K562 (cell line): ENCODE measurements at regions not wholly inside any gene's neighbourhood (a gene's known extent, or its start where the extent isn't known, plus 50 kb on each side); places are given as distances from the start of the nearest gene placed in this dataset.

Experiments used
- ATAC-seq: fragments of 200-7000 bp; cut with Tn5 transposase; 3 replicates; pipeline ENCODE4 v1.9.1; 2020; ENCODE audit warnings: moderate library complexity
- BruUV-seq: library from RNA; stranded (reverse); fragments of 400-500 nt; replicated peaks from 2 replicates; lab custom pipeline; 2021; lab: Mats Ljungman, UMichigan
- CTCF ChIA-PET: fragments of 300-600 bp; formaldehyde crosslinking; extraction: SDS; loops from one replicate; lab custom pipeline; 2021; ENCODE audit warnings: low intra/inter-chr PET ratio; lab: Yijun Ruan, JAX
- POLR2A ChIA-PET: fragments of 300-600, 350-650 bp; sonication (Branson Sonifier 250); formaldehyde crosslinking; extraction: SDS; loops from one replicate; lab custom pipeline; 2021; ENCODE audit warnings: antibody characterized with exemption, inconsistent platforms; lab: Yijun Ruan, JAX
- DNase-seq, 4 experiments: peaks; one replicate each; pipeline versions ENCODE4 v3.0.0 to v3.0.0-alpha.2; 2011 to 2018; ENCODE audit warnings: low spot score in 3 of 4, mixed read lengths in 3 of 4; ENCODE audit errors: extremely low read depth in 1 of 4
- FAIRE-seq: peaks from 2 replicates; lab custom pipeline; 2011; peaks lifted over from hg19 to GRCh38; lab: Jason Lieb, UNC
- H2AFZ ChIP-seq: 2 replicates; pipeline ENCODE4 v1.6.0; 2011; ENCODE audit warnings: low read depth, low read length, control low read depth, inconsistent platforms
- H3K27ac ChIP-seq: fragments of 200-600 bp; 3 replicates; pipeline ENCODE4 v1.8.0; 2011; ENCODE audit warnings: low read depth, mild to moderate bottlenecking, control low read depth, inconsistent platforms, low read length, moderate library complexity, mixed read lengths; ENCODE audit errors: extremely low read depth
- H3K27me3 ChIP-seq, 2 experiments: fragments of 300-600 bp in 1 of 2; 2 replicates in 1 of 2; 3 replicates in 1 of 2; pipeline versions ENCODE4 v1.6.0 to v1.8.0; 2011; ENCODE audit warnings: inconsistent platforms in 2 of 2, low read length in 2 of 2, mild to moderate bottlenecking in 1 of 2, mixed read lengths in 1 of 2, moderate library complexity in 1 of 2; ENCODE audit not compliant: control insufficient read depth in 2 of 2, insufficient read depth in 2 of 2
- H3K36me3 ChIP-seq: fragments of 300-600 bp; 3 replicates; pipeline ENCODE4 v1.8.0; 2011; ENCODE audit warnings: mild to moderate bottlenecking, low read length, inconsistent platforms; ENCODE audit not compliant: control insufficient read depth, insufficient read depth
- H3K4me1 ChIP-seq, 2 experiments: fragments of 200-600 bp in 1 of 2; replicated peaks in 1 of 2; 2 replicates in 1 of 2; 3 replicates in 1 of 2; pipeline versions ENCODE4 v1.5.1 to v1.8.0; 2011; ENCODE audit warnings: inconsistent platforms in 2 of 2, low read length in 2 of 2, mild to moderate bottlenecking in 1 of 2, mixed read lengths in 1 of 2, moderate library complexity in 1 of 2; ENCODE audit not compliant: control insufficient read depth in 2 of 2, insufficient read depth in 2 of 2
- H3K4me2 ChIP-seq: 2 replicates; pipeline ENCODE4 v1.6.1; 2011; ENCODE audit warnings: low read length, control low read depth, inconsistent platforms, mixed read lengths; ENCODE audit not compliant: insufficient read depth
- H3K4me3 ChIP-seq: fragments of 200-600 bp; sonication (generic), shearing (Covaris generic); 2 replicates; pipeline ENCODE4 v1.5.1; 2016; ENCODE audit warnings: control low read depth, inconsistent platforms
- H3K79me2 ChIP-seq: fragments of 200-600 bp; 3 replicates; pipeline ENCODE4 v1.8.0; 2011; ENCODE audit warnings: low read length, inconsistent platforms; ENCODE audit not compliant: control insufficient read depth, insufficient read depth
- H3K9ac ChIP-seq, 2 experiments: 2 replicates each; pipeline versions ENCODE4 v1.6.0 to v1.6.1; 2011; ENCODE audit warnings: low read depth in 2 of 2, low read length in 2 of 2, control low read depth in 1 of 2, inconsistent platforms in 1 of 2, mild to moderate bottlenecking in 1 of 2, mixed read lengths in 1 of 2; ENCODE audit not compliant: insufficient read depth in 1 of 2
- H3K9me1 ChIP-seq: one replicate; pipeline ENCODE4 v1.6.0; 2011; ENCODE audit warnings: inconsistent platforms, mild to moderate bottlenecking, low read length, moderate library complexity; ENCODE audit not compliant: control insufficient read depth, insufficient read depth
- H3K9me3 ChIP-seq: replicated peaks from 2 replicates; pipeline ENCODE4 v1.5.1; 2011; ENCODE audit warnings: low read depth, low read length, inconsistent platforms; ENCODE audit not compliant: control insufficient read depth, insufficient read depth
- H4K20me1 ChIP-seq: replicated peaks from 2 replicates; pipeline ENCODE4 v1.6.1; 2011; ENCODE audit warnings: low read length, inconsistent platforms, mixed read lengths; ENCODE audit not compliant: control insufficient read depth, insufficient read depth
- CBX3 ChIP-seq, 2 experiments: IDR thresholded peaks; 1 replicate in 1 of 2; 2 replicates in 1 of 2; pipeline ENCODE4 v1.6.1; 2012; ENCODE audit warnings: inconsistent platforms in 2 of 2, low read length in 2 of 2, borderline replicate concordance in 1 of 2, control low read depth in 1 of 2
- CBX5 ChIP-seq: IDR thresholded peaks from 2 replicates; pipeline ENCODE4 v1.6.1; 2014; ENCODE audit warnings: low read depth, borderline replicate concordance
- ESRRB ChIP-seq: fragments of 250-450 bp; sonication (Bioruptor Pico); IDR thresholded peaks from 2 replicates; pipeline ENCODE4 v1.5.0; 2020; ENCODE audit warnings: mild to moderate bottlenecking, moderate library complexity, borderline replicate concordance
- FOXA3 ChIP-seq, 2 experiments: fragments of 450-650 bp in 1 of 2; sonication (generic) in 1 of 2; formaldehyde crosslinking; IDR thresholded peaks in 1 of 2; conservative IDR thresholded peaks in 1 of 2; 2 replicates each; pipeline versions ENCODE4 v1.4.0 to v1.8.0; 2020 to 2022; ENCODE audit warnings: mild to moderate bottlenecking in 2 of 2, missing genetic modification reagents in 1 of 2
- FOXJ2 ChIP-seq: fragments of 200-800 bp; sonication (Bioruptor generic); IDR thresholded peaks from 2 replicates; pipeline ENCODE4 v1.6.1; 2016; ENCODE audit warnings: missing genetic modification characterization, missing compliant biosample characterization
- MITF ChIP-seq: IDR thresholded peaks from 2 replicates; pipeline ENCODE4 v1.6.1; 2014; ENCODE audit warnings: antibody characterized with exemption
- NCOR1 ChIP-seq: fragments of 450-650 bp; IDR thresholded peaks from 2 replicates; pipeline ENCODE4 v1.6.1; 2016; ENCODE audit warnings: mild to moderate bottlenecking, moderate library complexity
- PHF21A ChIP-seq: fragments of 450-650 bp; IDR thresholded peaks from 2 replicates; pipeline ENCODE4 v1.6.1; 2017; ENCODE audit warnings: low read depth, borderline replicate concordance
- RAD21 ChIP-seq, 2 experiments: fragments of 250-450 bp in 1 of 2; fragments of 450-650 bp in 1 of 2; sonication (Bioruptor Pico) in 1 of 2; formaldehyde crosslinking in 1 of 2; IDR thresholded peaks in 1 of 2; conservative IDR thresholded peaks in 1 of 2; 2 replicates each; pipeline versions ENCODE4 v1.4.0 to v1.8.0; 2020 to 2022; ENCODE audit warnings: mild to moderate bottlenecking in 2 of 2, moderate library complexity in 1 of 2
- RFX7 ChIP-seq: fragments of 250-450 bp; sonication (Bioruptor Pico); IDR thresholded peaks from 2 replicates; pipeline ENCODE4 v1.5.1; 2021; ENCODE audit warnings: mild to moderate bottlenecking
- SMC3 ChIP-seq: conservative IDR thresholded peaks from 2 replicates; pipeline ENCODE4 v1.6.1; 2011; ENCODE audit warnings: low read depth, low read length, improper control_type of control experiment; ENCODE audit not compliant: insufficient read depth
- XRCC3 ChIP-seq: fragments of 450-650 bp; IDR thresholded peaks from 2 replicates; pipeline ENCODE4 v1.6.1; 2017; ENCODE audit warnings: mild to moderate bottlenecking, moderate library complexity
- ZBED1 ChIP-seq: IDR thresholded peaks from 2 replicates; pipeline ENCODE4 v1.6.1; 2014
- ZNF766 ChIP-seq: fragments of 200-800 bp; sonication (Bioruptor generic); conservative IDR thresholded peaks from 2 replicates; pipeline ENCODE4 v1.6.1; 2016; ENCODE audit warnings: missing genetic modification characterization, missing compliant biosample characterization
- WGBS: fragments of 100-300 bp; shearing (Covaris generic); methylation state at CpG from one replicate; pipeline ENCODE4 v1.1.6; 2016; ENCODE audit warnings: low coverage, mixed read lengths; ENCODE audit not compliant: insufficient coverage; ENCODE audit errors: missing lambda C conversion rate; 5-methylcytosine and 5-hydroxymethylcytosine counted together
- in situ Hi-C: fragments of 300-500 bp; cut with MboI; formaldehyde crosslinking; loops from 4 replicates; pipeline ENCODE4 v1.15.0; 2018; ENCODE audit warnings: inconsistent platforms, mixed read lengths
- intact Hi-C: fragments of 100-400 bp; cut with micrococcal nuclease; formaldehyde crosslinking; loops from 2 replicates; pipeline ENCODE4 v1.14.2; 2022
- TF ChIP-seq, protein P1 (sequence below): fragments of 450-650 bp; conservative IDR thresholded peaks from 2 replicates; pipeline ENCODE4 v1.6.1; 2016; ENCODE audit warnings: missing genetic modification characterization, low read depth, mild to moderate bottlenecking, control low read depth, missing compliant biosample characterization
- TF ChIP-seq, protein P2 (sequence below): sonication (generic); formaldehyde crosslinking; IDR thresholded peaks from 2 replicates; pipeline ENCODE4 v1.8.1; 2023; ENCODE audit warnings: mild to moderate bottlenecking, missing genetic modification reagents

DNA sequence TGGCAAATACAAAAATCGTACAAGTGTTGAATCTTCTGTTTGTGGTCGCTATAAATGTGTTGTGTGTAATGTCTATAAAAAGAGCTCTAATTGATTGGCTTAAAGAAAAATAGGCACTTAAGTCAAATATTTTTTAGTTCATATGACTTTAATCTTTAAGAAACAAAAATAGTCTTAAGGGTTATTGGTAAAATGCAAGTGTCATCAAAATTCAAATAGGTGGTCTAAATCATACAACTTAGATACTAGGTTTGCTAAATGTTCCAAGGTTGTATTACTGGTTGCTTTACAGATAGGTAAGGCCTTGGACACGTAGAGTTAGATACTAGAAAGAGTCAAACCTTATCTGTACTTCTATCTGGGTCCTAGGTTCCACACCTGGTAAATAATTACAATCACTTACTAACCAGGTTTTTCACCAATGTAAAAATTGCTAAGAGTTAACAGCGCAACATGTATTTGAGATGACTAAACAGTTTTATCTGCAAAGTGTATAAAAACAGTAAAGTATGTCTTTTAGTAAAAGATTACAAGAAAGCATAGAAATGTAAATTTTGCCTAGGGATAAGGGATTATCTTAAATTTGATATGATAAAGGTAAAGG lies 91.1 kb upstream of the GNAZ start (continued):
- TF ChIP-seq ZBED1 (no peak), SMC3 (no peak), ESRRB (CRISPR knock-in tag) (no peak), RFX7 (CRISPR knock-in tag) (no peak)

GRCh38 chr22:22979954-22980353 lies 90.4 kb upstream of the GNAZ start:
- no peak for DNase-seq
- no TSS peak for BruUV-seq
- 1% methylated on average over 1 of the region's 1 CpG for WGBS
- H3K4me3 ChIP-seq = no peak overlapping the region
- CTCF ChIA-PET = no interaction called here
- no peak overlapping the region for H2AFZ ChIP-seq
- ATAC-seq = no peak
- no peaks in the 10 kb centered on the region for H3K4me1 ChIP-seq
- POLR2A ChIA-PET = interaction anchor here (0.9 kb wide), 1 partner anchor 19 kb away, joined by 3 read pairs; no protein-coding TSS in a partner anchor
- no peak for FAIRE-seq
- H3K79me2 ChIP-seq = no peaks in the 10 kb centered on the region
- H4K20me1 ChIP-seq = no peaks in the 10 kb centered on the region
- H3K27me3 ChIP-seq = peaks cover 0 to 2% of the 10 kb centered on the region in 2 experiments; a peak in 1 of 5 replicates
- H3K4me2 ChIP-seq = no peak overlapping the region
- no peaks in the 10 kb centered on the region for H3K36me3 ChIP-seq
- H3K27ac ChIP-seq = no peak overlapping the region
- in situ Hi-C loops (no loop called here), intact Hi-C loops (loop anchor here (5.0 kb wide), 1 partner anchor 47 kb away; no protein-coding TSS in a partner anchor)
- no peak overlapping the region for H3K9ac ChIP-seq
- no peaks in the 10 kb centered on the region for H3K9me1 ChIP-seq
- peaks cover 7% of the 10 kb centered on the region for H3K9me3 ChIP-seq
- TF ChIP-seq CBX3 (IDR thresholded peaks at IDR 0.05; ENCODE audit: borderline replicate concordance in 1 of 2, low read length in 2 of 2) (peak in 1 of 2 experiments; percentile 74; a peak in 1 of 3 replicates), RAD21 (CRISPR knock-in tag; conservative IDR thresholded peaks at IDR 0.05 in 1 of 2, IDR thresholded peaks at IDR 0.05 in 1 of 2) (no peak), FOXJ2 (tag) (no peak; the same call in 1 of the 2 replicates), XRCC3 (peak; percentile 56; the same call in 1 of the 2 replicates), ZNF766 (CRISPR knock-in tag) (0 out of 2 replicates have a peak, but pooled peaks have one; percentile 39), CBX5 (0 out of 2 replicates have a peak, but pooled peaks have one; percentile 74), NCOR1 (no peak), FOXA3 (CRISPR knock-in tag; conservative IDR thresholded peaks at IDR 0.05 in 1 of 2, IDR thresholded peaks at IDR 0.05 in 1 of 2) (no peak), MITF (no peak), PHF21A (no peak)
- TF ChIP-seq, protein P1, sequence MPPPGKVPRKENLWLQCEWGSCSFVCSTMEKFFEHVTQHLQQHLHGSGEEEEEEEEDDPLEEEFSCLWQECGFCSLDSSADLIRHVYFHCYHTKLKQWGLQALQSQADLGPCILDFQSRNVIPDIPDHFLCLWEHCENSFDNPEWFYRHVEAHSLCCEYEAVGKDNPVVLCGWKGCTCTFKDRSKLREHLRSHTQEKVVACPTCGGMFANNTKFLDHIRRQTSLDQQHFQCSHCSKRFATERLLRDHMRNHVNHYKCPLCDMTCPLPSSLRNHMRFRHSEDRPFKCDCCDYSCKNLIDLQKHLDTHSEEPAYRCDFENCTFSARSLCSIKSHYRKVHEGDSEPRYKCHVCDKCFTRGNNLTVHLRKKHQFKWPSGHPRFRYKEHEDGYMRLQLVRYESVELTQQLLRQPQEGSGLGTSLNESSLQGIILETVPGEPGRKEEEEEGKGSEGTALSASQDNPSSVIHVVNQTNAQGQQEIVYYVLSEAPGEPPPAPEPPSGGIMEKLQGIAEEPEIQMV (tag) = 0 out of 2 replicates have a peak, but pooled peaks have one; percentile 31
- TF ChIP-seq, protein P2, sequence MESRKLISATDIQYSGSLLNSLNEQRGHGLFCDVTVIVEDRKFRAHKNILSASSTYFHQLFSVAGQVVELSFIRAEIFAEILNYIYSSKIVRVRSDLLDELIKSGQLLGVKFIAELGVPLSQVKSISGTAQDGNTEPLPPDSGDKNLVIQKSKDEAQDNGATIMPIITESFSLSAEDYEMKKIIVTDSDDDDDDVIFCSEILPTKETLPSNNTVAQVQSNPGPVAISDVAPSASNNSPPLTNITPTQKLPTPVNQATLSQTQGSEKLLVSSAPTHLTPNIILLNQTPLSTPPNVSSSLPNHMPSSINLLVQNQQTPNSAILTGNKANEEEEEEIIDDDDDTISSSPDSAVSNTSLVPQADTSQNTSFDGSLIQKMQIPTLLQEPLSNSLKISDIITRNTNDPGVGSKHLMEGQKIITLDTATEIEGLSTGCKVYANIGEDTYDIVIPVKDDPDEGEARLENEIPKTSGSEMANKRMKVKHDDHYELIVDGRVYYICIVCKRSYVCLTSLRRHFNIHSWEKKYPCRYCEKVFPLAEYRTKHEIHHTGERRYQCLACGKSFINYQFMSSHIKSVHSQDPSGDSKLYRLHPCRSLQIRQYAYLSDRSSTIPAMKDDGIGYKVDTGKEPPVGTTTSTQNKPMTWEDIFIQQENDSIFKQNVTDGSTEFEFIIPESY (CRISPR knock-in tag) = no peak
